Upper lobe of left lung (tissue), 4 donors: ENCODE measurements at regions not wholly inside any gene's neighbourhood (a gene's known extent, or its start where the extent isn't known, plus 50 kb on each side); places are given as distances from the start of the nearest gene placed in this dataset.

ENCODE experiments used
- EP300 ChIP-seq, 4 donors: sonication (generic); formaldehyde crosslinking; IDR thresholded peaks; one replicate each; pipeline ENCODE4 v1.5.1; 2017; ENCODE audit warnings: antibody characterized with exemption in 4 of 4, control low read depth in 2 of 4
- TF ChIP-seq, protein P1 (sequence below), 6 experiments: fragments of 450-650 bp in 4 of 6; fragments of 200-600 bp in 2 of 6; sonication (generic) in 2 of 6; IDR thresholded peaks; one replicate each; pipeline ENCODE4 v1.5.1; 2016 to 2019; ENCODE audit warnings: antibody characterized with exemption in 6 of 6

DNA sequence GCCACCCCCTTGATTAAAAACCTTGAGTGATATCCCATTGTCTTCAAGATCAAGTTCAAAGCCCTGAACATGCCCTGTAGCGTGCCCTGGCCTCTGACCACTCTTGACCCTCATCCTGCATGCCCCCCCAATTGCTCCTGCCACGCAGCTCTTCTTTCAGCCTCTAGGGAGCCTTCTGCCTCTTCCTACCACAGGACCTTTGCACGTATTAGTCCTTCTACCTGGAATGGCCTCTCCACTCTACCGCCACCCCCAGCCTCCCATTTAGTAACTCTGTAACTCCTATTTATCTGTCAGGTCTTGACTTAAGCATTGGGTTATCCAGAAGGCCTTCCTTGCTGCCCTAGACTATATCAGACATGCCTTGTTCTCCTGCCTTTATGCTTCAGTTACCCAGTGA lies 203.6 kb downstream of the TRIM29 start:
- TF ChIP-seq, protein P1, sequence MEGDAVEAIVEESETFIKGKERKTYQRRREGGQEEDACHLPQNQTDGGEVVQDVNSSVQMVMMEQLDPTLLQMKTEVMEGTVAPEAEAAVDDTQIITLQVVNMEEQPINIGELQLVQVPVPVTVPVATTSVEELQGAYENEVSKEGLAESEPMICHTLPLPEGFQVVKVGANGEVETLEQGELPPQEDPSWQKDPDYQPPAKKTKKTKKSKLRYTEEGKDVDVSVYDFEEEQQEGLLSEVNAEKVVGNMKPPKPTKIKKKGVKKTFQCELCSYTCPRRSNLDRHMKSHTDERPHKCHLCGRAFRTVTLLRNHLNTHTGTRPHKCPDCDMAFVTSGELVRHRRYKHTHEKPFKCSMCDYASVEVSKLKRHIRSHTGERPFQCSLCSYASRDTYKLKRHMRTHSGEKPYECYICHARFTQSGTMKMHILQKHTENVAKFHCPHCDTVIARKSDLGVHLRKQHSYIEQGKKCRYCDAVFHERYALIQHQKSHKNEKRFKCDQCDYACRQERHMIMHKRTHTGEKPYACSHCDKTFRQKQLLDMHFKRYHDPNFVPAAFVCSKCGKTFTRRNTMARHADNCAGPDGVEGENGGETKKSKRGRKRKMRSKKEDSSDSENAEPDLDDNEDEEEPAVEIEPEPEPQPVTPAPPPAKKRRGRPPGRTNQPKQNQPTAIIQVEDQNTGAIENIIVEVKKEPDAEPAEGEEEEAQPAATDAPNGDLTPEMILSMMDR (IDR thresholded peaks at IDR 0.05), result no peak
- TF ChIP-seq EP300 (IDR thresholded peaks at IDR 0.05), result no peak
